HG03342 (cell line): ENCODE measurements at regions not wholly inside any gene's neighbourhood (a gene's known extent, or its start where the extent isn't known, plus 50 kb on each side); places are given as distances from the start of the nearest gene placed in this dataset.

Experiments
- ATAC-seq: cut with Tn5 transposase; IDR thresholded peaks from one replicate; pipeline ENCODE4 v1.9.1; 2021; ENCODE audit warnings: mild to moderate bottlenecking, moderate library complexity; ENCODE audit not compliant: unreplicated experiment

GRCh38 chr10:128221117-128221516 lies 94.9 kb upstream of the MKI67 start:
- no peak for ATAC-seq

- ATAC-seq, result no peak
Measured at GRCh38 chr10:128221807-128222206, 95.6 kb upstream of the MKI67 start.

GRCh38 chr10:128222332-128222849 lies 96.2 kb upstream of the MKI67 start:
- no peak for ATAC-seq

- ATAC-seq, result no peak
Measured at GRCh38 chr10:128230401-128230800, 104.2 kb upstream of the MKI67 start.

GRCh38 chr10:128233422-128233821 lies 107.2 kb upstream of the MKI67 start:
- ATAC-seq, result no peak

- ATAC-seq, result no peak
Measured at GRCh38 chr10:128237710-128238109, 111.5 kb upstream of the MKI67 start.

- no peak for ATAC-seq
Measured at GRCh38 chr10:128241023-128241422, 114.8 kb upstream of the MKI67 start.

- ATAC-seq, result no peak
Measured at GRCh38 chr10:128242641-128243040, 116.4 kb upstream of the MKI67 start.

- ATAC-seq, result no peak
Measured at GRCh38 chr10:128245026-128245425, 118.8 kb upstream of the MKI67 start.

- no peak for ATAC-seq
Measured at GRCh38 chr10:128247576-128247975, 121.4 kb upstream of the MKI67 start.

GRCh38 chr10:128254476-128254875 lies 128.3 kb upstream of the MKI67 start:
- ATAC-seq, result no peak

GRCh38 chr10:128257428-128257827 lies 131.2 kb upstream of the MKI67 start:
- no peak for ATAC-seq

GRCh38 chr10:128258421-128258976 lies 132.3 kb upstream of the MKI67 start:
- ATAC-seq, result no peak

- peak; percentile 72 for ATAC-seq
Measured at GRCh38 chr10:128263891-128264688, 137.9 kb upstream of the MKI67 start.

GRCh38 chr10:128265596-128265995 lies 139.4 kb upstream of the MKI67 start:
- no peak for ATAC-seq

- ATAC-seq, result no peak
Measured at GRCh38 chr10:128267581-128267980, 141.4 kb upstream of the MKI67 start.

GRCh38 chr10:128268015-128268722 lies 141.9 kb upstream of the MKI67 start:
- no peak for ATAC-seq

- ATAC-seq, result no peak
Measured at GRCh38 chr10:128274938-128275337, 148.7 kb upstream of the MKI67 start.

GRCh38 chr10:128275388-128276177 lies 149.4 kb upstream of the MKI67 start:
- no peak for ATAC-seq

- ATAC-seq, result no peak
Measured at GRCh38 chr10:128277267-128277840, 151.1 kb upstream of the MKI67 start.

- ATAC-seq, result no peak
Measured at GRCh38 chr10:128278362-128278761, 152.1 kb upstream of the MKI67 start.
